Mesendoderm (in vitro differentiated cells): ENCODE measurements at regions not wholly inside any gene's neighbourhood (a gene's known extent, or its start where the extent isn't known, plus 50 kb on each side); places are given as distances from the start of the nearest gene placed in this dataset.

Experiments
- DNase-seq: peaks from one replicate; pipeline ENCODE4 v3.0.0; 2013
- H2AK5ac ChIP-seq: 2 replicates; pipeline ENCODE4 v1.6.1; 2013; ENCODE audit warnings: low read length, inconsistent platforms
- H2BK120ac ChIP-seq: 2 replicates; pipeline ENCODE4 v1.6.1; 2013; ENCODE audit warnings: low read depth, mild to moderate bottlenecking, low read length, moderate library complexity, mixed read lengths
- H2BK15ac ChIP-seq: replicated peaks from 2 replicates; pipeline ENCODE4 v1.6.1; 2013; ENCODE audit warnings: low read depth, mild to moderate bottlenecking, moderate library complexity
- H2BK5ac ChIP-seq: 2 replicates; pipeline ENCODE4 v1.6.1; 2013; ENCODE audit warnings: low read length, inconsistent platforms
- H3K18ac ChIP-seq: 2 replicates; pipeline ENCODE4 v1.6.1; 2013; ENCODE audit warnings: mild to moderate bottlenecking, low read length, mixed read lengths
- H3K23ac ChIP-seq: one replicate; pipeline ENCODE4 v1.6.1; 2013; ENCODE audit warnings: low read length
- H3K27ac ChIP-seq: 2 replicates; pipeline ENCODE4 v1.5.1; 2013; ENCODE audit warnings: low read depth, mild to moderate bottlenecking, inconsistent platforms, low read length, moderate library complexity
- H3K27me3 ChIP-seq: 2 replicates; pipeline ENCODE4 v1.6.1; 2013; ENCODE audit warnings: low read length, control low read depth, mild to moderate bottlenecking, inconsistent platforms; ENCODE audit not compliant: insufficient read depth, poor library complexity
- H3K36me3 ChIP-seq: 2 replicates; pipeline ENCODE4 v1.6.1; 2013; ENCODE audit warnings: low read length, inconsistent platforms; ENCODE audit not compliant: control insufficient read depth, insufficient read depth
- H3K4ac ChIP-seq: one replicate; pipeline ENCODE4 v1.6.1; 2013; ENCODE audit warnings: low read depth, mild to moderate bottlenecking, low read length, moderate library complexity
- H3K4me1 ChIP-seq: 2 replicates; pipeline ENCODE4 v1.6.1; 2013; ENCODE audit warnings: low read depth, low read length, inconsistent platforms; ENCODE audit not compliant: control insufficient read depth
- H3K4me2 ChIP-seq: 2 replicates; pipeline ENCODE4 v1.6.1; 2013; ENCODE audit warnings: low read length
- H3K4me3 ChIP-seq: 2 replicates; pipeline ENCODE4 v1.5.1; 2013; ENCODE audit warnings: mild to moderate bottlenecking, low read length
- H3K56ac ChIP-seq: one replicate; pipeline ENCODE4 v1.6.1; 2013; ENCODE audit warnings: low read length
- H3K79me1 ChIP-seq: 2 replicates; pipeline ENCODE4 v1.6.1; 2013; ENCODE audit warnings: low read length, inconsistent platforms
- H3K79me2 ChIP-seq: 2 replicates; pipeline ENCODE4 v1.6.1; 2013; ENCODE audit warnings: mild to moderate bottlenecking, low read length; ENCODE audit not compliant: control insufficient read depth, insufficient read depth
- H3K9ac ChIP-seq: 2 replicates; pipeline ENCODE4 v1.6.1; 2013; ENCODE audit warnings: low read length, inconsistent platforms
- H4K5ac ChIP-seq: one replicate; pipeline ENCODE4 v1.6.1; 2013; ENCODE audit warnings: low read length
- H4K8ac ChIP-seq: one replicate; pipeline ENCODE4 v1.6.1; 2013; ENCODE audit warnings: low read depth, mild to moderate bottlenecking, control low read depth, low read length, moderate library complexity
- WGBS: extraction: QIAGEN DNeasy Blood & Tissue Kit; methylation state at CpG from one replicate; pipeline ENCODE4 v1.1.7; 2013; ENCODE audit warnings: low lambda C conversion rate, missing lambda C conversion rate; ENCODE audit not compliant: insufficient coverage; ENCODE audit errors: extremely low coverage; 5-methylcytosine and 5-hydroxymethylcytosine counted together

DNA sequence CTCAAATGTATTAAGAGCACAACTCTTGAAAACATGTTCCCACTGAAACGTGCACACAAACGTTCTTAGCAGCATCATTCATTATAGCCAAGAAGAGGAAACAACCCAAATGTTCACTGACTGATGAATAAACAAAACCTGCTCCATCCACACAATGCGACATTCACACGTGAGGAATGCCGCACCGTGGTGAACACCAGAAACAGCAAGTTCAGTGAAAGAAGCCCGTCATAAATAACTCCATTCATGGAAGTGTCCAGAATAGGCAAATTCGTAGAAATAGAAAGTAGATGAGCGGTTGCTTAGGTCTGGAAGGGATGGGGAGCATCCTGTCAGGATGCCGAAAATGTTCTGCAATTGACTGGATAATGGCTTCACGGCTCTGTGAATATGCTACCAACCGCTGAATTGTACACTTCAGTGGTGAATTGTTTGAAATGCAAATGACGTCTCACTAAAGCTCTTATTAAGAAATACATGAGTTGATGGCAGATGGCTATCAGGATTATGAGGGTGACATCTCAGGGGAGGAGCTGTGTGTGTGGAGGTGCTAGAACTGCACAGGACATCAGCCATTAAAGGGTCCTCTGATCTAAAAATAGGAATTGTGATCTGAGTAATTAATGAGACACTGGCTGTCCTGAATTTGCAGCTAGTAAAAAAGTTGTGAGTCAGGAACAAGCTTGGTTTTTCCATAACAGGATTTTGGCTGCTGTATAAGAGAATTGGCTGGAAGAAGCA is 771.0 kb downstream of the KCNJ18 start:
- no peak overlapping the region for H3K9ac ChIP-seq
- H3K79me2 ChIP-seq: no peaks in the 10 kb centered on the region
- H3K79me1 ChIP-seq: no peaks in the 10 kb centered on the region
- H3K27ac ChIP-seq: no peak overlapping the region
- no CpG with 5 or more reads among the region's 13 CpGs for WGBS
- no peak overlapping the region for H2AK5ac ChIP-seq
- no peak overlapping the region for H2BK15ac ChIP-seq
- no peak overlapping the region for H4K8ac ChIP-seq
- H3K27me3 ChIP-seq: no peaks in the 10 kb centered on the region
- no peak overlapping the region for H3K4me3 ChIP-seq
- DNase-seq: no peak
- H4K5ac ChIP-seq: no peak overlapping the region
- H2BK5ac ChIP-seq: no peak overlapping the region
- no peak overlapping the region for H3K4ac ChIP-seq
- H2BK120ac ChIP-seq: no peak overlapping the region
- no peak overlapping the region for H3K18ac ChIP-seq
- H3K56ac ChIP-seq: no peak overlapping the region
- H3K23ac ChIP-seq: no peak overlapping the region
- H3K36me3 ChIP-seq: no peaks in the 10 kb centered on the region
- H3K4me2 ChIP-seq: no peak overlapping the region
- no peaks in the 10 kb centered on the region for H3K4me1 ChIP-seq

DNA sequence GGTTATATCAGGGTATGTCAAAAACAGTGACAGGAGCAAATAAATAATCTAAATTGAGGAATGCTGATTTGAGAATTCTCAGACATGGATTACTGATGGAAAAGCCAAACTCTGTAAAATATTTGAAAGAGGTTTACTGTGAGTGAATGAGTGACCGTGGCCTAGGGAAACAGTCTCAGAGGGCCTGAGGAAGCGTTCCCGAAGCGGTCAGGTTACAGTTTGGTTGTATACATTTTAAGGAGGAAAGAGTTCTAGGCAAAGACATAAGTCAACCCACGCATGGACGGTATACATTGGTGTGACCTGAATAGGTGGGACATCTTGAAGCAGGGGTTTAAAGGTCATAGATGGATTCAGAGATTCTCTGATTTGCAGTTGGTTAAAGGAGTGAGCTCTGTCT is 771.7 kb downstream of the KCNJ18 start:
- no peak overlapping the region for H4K5ac ChIP-seq
- no peak overlapping the region for H3K18ac ChIP-seq
- no peak overlapping the region for H3K27ac ChIP-seq
- H3K9ac ChIP-seq: no peak overlapping the region
- H3K27me3 ChIP-seq: no peaks in the 10 kb centered on the region
- H2AK5ac ChIP-seq: no peak overlapping the region
- no peaks in the 10 kb centered on the region for H3K79me1 ChIP-seq
- H3K4me2 ChIP-seq: no peak overlapping the region
- H3K4ac ChIP-seq: no peak overlapping the region
- H2BK15ac ChIP-seq: no peak overlapping the region
- H3K4me1 ChIP-seq: no peaks in the 10 kb centered on the region
- no peaks in the 10 kb centered on the region for H3K79me2 ChIP-seq
- no CpG with 5 or more reads among the region's 6 CpGs for WGBS
- H3K36me3 ChIP-seq: no peaks in the 10 kb centered on the region
- H3K23ac ChIP-seq: no peak overlapping the region
- H2BK5ac ChIP-seq: no peak overlapping the region
- DNase-seq: no peak
- H2BK120ac ChIP-seq: no peak overlapping the region
- H3K56ac ChIP-seq: no peak overlapping the region
- no peak overlapping the region for H3K4me3 ChIP-seq
- H4K8ac ChIP-seq: no peak overlapping the region

DNA sequence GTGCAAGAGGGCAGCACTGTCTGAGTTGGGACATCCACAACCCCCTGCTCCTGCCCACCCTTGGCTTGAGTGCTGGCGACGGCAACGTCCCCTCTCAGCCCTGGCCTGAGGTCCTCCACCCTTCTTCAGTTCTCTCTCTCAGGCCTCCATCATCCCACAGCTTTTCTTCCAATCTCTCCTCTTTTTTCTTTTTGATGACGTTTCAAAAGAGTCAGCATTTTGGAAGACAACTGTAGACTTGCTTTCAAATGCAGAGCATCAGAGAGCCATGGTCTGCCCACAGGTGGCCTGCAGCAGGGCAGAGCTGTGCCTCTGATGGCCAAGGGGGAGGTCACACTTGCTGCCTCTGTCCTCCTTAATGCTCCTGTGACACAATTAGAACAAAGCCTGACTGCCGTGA is 775.4 kb downstream of the KCNJ18 start:
- no peak overlapping the region for H2BK120ac ChIP-seq
- no peaks in the 10 kb centered on the region for H3K4me1 ChIP-seq
- no peak overlapping the region for H4K5ac ChIP-seq
- H3K27me3 ChIP-seq: no peaks in the 10 kb centered on the region
- H3K9ac ChIP-seq: no peak overlapping the region
- no peak overlapping the region for H3K23ac ChIP-seq
- H3K4me3 ChIP-seq: no peak overlapping the region
- no peak overlapping the region for H3K18ac ChIP-seq
- H2AK5ac ChIP-seq: no peak overlapping the region
- H3K4me2 ChIP-seq: no peak overlapping the region
- H2BK5ac ChIP-seq: no peak overlapping the region
- H3K79me1 ChIP-seq: no peaks in the 10 kb centered on the region
- no peaks in the 10 kb centered on the region for H3K79me2 ChIP-seq
- H2BK15ac ChIP-seq: no peak overlapping the region
- H3K4ac ChIP-seq: no peak overlapping the region
- no peaks in the 10 kb centered on the region for H3K36me3 ChIP-seq
- DNase-seq: no peak
- WGBS: no CpG with 5 or more reads among the region's 5 CpGs
- H4K8ac ChIP-seq: no peak overlapping the region
- no peak overlapping the region for H3K27ac ChIP-seq
- no peak overlapping the region for H3K56ac ChIP-seq

DNA sequence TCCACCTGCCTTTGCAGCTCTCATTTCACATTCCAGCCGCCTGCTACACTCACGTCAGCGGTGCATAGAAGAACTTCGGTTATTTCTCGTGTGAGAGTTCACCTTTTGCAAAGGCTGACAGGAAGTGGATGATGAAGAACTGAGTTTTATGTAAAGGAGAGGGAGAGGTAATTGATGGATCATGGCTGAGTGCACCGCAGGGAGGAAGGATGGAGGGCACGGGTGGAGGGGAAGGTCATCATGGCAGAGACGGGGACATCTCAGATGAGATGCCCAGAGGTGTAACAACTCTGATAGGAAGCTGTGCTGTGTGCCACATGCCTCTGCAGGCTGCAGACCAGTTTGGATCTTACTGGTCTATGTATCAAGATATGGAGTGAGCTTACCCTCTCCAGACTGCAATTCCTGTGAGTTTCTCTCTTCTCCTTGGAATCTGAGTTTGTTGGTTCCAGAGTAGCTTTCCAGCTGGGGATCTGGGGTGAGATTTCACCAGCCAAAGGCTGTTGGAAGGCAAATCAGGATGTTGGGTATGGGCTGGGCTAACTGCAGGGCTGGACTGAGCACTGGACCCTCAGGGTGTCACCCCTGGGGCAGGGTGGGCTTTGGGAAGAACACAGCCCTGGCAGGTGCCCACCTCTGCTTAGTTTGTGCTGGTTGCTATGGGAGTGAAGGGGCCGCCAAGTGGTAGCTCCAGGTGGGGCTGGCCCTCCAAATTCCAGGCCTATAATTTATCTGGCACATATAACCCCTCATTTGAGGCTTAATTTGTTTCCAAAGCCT is 777.0 kb downstream of the KCNJ18 start:
- no peak overlapping the region for H3K4ac ChIP-seq
- H3K79me2 ChIP-seq: no peaks in the 10 kb centered on the region
- H3K79me1 ChIP-seq: no peaks in the 10 kb centered on the region
- no peaks in the 10 kb centered on the region for H3K27me3 ChIP-seq
- DNase-seq: no peak
- no peak overlapping the region for H3K18ac ChIP-seq
- H3K27ac ChIP-seq: no peak overlapping the region
- H4K8ac ChIP-seq: no peak overlapping the region
- no peak overlapping the region for H3K56ac ChIP-seq
- H3K4me3 ChIP-seq: no peak overlapping the region
- H2AK5ac ChIP-seq: no peak overlapping the region
- no peaks in the 10 kb centered on the region for H3K4me1 ChIP-seq
- H2BK5ac ChIP-seq: no peak overlapping the region
- H3K4me2 ChIP-seq: no peak overlapping the region
- WGBS: no CpG with 5 or more reads among the region's 9 CpGs
- H3K36me3 ChIP-seq: no peaks in the 10 kb centered on the region
- no peak overlapping the region for H2BK15ac ChIP-seq
- no peak overlapping the region for H2BK120ac ChIP-seq
- H3K23ac ChIP-seq: no peak overlapping the region
- no peak overlapping the region for H4K5ac ChIP-seq
- no peak overlapping the region for H3K9ac ChIP-seq

DNA sequence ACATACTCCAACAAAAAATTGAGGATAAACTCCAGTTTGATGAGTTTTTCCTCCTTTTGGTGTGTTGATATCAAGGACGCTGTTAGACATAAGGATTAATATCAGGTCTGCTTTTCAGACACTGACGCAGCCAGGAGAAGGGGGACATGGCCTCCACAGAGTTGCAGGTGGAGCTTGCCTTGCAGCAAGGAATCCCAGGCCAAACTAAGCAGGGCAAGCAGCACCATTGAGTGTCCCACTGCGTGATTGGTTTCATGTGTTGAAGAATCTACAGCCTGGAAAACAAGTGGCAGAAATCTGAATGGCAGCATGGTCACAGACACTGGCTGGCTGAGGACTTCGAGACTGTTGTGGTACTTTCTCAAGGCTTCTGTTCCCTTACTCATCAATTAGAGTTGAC is 777.6 kb downstream of the KCNJ18 start:
- Histone ChIP-seq H3K9ac (no peak overlapping the region), H3K4ac (no peak overlapping the region), H3K18ac (no peak overlapping the region), H3K56ac (no peak overlapping the region), H2AK5ac (no peak overlapping the region), H3K4me1 (no peaks in the 10 kb centered on the region), H3K4me3 (no peak overlapping the region), H2BK5ac (no peak overlapping the region), H3K27me3 (no peaks in the 10 kb centered on the region), H2BK15ac (no peak overlapping the region), H2BK120ac (no peak overlapping the region), H4K8ac (no peak overlapping the region), H3K79me1 (no peaks in the 10 kb centered on the region), H3K79me2 (no peaks in the 10 kb centered on the region), H3K27ac (no peak overlapping the region), H3K23ac (no peak overlapping the region), H3K36me3 (no peaks in the 10 kb centered on the region), H4K5ac (no peak overlapping the region), H3K4me2 (no peak overlapping the region)
- WGBS: no CpG with 5 or more reads among the region's 4 CpGs
- DNase-seq: no peak
